ENCODE measurements at regions not wholly inside any gene's neighbourhood (a gene's known extent, or its start where the extent isn't known, plus 50 kb on each side); places are given as distances from the start of the nearest gene placed in this dataset.

DNA sequence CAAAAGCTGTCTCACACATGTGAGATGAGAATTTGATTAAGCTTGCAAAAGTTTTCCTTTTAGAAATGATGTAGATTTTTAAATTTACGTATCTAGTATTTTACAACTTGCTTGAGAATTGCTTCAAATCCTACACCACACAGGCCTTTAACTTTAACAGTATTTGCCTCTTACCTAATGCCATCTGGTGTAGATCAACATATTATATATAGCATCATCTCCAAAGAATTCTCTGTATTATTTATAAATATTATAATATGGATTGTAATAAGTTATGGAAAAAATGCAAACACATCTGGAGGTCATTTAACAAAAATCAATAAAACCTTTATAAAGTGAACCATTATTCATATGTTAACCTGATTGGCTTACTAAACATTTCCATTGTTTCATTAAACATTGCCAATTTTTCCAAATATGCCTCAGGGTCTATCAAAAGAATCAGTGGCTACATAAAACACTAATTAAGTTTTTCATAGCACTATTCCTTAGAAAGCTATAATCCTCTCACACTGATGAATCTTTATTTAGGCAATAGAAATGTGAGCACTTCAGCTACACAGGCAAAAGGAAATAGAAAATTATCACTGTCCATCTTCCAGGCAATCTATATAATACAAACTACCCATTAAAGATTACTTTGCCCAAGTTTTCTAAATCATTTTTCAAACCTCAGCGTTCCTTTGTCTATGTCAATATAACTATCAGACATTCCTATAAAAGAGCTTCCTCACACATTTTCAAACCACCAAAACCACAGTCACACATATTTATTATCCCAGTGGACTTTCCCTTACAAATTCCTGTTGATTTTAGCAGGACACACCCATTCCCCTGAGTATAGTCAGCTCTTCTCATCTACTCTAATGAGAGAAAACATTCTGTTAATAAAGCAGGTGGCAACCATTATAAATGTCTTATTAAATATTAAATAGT is 83.5 kb upstream of the INTU start:
- TF ChIP-seq CTCF (IDR thresholded peaks at IDR 0.05) (no peak), POLR2AphosphoS5 (IDR thresholded peaks at IDR 0.05) (no peak), EP300 (IDR thresholded peaks at IDR 0.05) (no peak)
